DOHH2 (cell line): ENCODE measurements at regions not wholly inside any gene's neighbourhood (a gene's known extent, or its start where the extent isn't known, plus 50 kb on each side); places are given as distances from the start of the nearest gene placed in this dataset.

ENCODE experiments used
- EZH2phosphoT487 ChIP-seq: fragments of 200-600 bp; sonication (generic); IDR thresholded peaks from 2 replicates; pipeline ENCODE4 v1.6.1; 2017; ENCODE audit warnings: borderline replicate concordance, mild to moderate bottlenecking, antibody characterized with exemption, low read length, moderate library complexity, mixed read lengths
- TF ChIP-seq, protein P1 (sequence below): fragments of 200-600 bp; sonication (generic); IDR thresholded peaks from one replicate; pipeline ENCODE4 v1.5.1; 2014; ENCODE audit warnings: antibody characterized with exemption, mild to moderate bottlenecking, low read depth, low read length; ENCODE audit not compliant: poor library complexity, severe bottlenecking

DNA sequence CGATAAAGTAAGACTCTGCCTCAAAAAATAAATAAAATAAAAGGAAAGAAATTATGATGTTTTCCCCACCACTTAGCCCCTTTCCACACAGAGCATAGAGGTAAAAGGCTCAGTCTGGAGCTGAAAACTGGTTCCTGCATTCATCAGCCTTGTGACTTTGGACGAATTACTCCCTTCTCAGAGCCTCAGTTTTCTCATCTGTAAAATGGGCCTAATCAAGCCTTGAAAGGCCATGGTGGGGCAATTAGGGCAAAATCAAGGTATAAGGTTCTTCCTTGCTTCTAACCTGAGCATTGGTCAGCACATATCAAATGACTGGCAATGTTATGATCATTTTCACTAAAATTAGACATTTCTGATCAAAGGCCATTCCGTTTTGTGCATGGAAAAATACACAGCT is 417.7 kb downstream of the MN1 start:
- TF ChIP-seq, protein P1, sequence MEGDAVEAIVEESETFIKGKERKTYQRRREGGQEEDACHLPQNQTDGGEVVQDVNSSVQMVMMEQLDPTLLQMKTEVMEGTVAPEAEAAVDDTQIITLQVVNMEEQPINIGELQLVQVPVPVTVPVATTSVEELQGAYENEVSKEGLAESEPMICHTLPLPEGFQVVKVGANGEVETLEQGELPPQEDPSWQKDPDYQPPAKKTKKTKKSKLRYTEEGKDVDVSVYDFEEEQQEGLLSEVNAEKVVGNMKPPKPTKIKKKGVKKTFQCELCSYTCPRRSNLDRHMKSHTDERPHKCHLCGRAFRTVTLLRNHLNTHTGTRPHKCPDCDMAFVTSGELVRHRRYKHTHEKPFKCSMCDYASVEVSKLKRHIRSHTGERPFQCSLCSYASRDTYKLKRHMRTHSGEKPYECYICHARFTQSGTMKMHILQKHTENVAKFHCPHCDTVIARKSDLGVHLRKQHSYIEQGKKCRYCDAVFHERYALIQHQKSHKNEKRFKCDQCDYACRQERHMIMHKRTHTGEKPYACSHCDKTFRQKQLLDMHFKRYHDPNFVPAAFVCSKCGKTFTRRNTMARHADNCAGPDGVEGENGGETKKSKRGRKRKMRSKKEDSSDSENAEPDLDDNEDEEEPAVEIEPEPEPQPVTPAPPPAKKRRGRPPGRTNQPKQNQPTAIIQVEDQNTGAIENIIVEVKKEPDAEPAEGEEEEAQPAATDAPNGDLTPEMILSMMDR, result no peak
- no peak for TF ChIP-seq EZH2phosphoT487
